ENCODE measurements at regions not wholly inside any gene's neighbourhood (a gene's known extent, or its start where the extent isn't known, plus 50 kb on each side); places are given as distances from the start of the nearest gene placed in this dataset.

GRCh38 chr4:122555216-122555615, 65.7 kb downstream of the IL21 start:
- POLR2A ChIA-PET = no interaction called here
- CTCF ChIA-PET = no interaction called here
- Histone ChIP-seq H3K9me3 (replicated peaks; ENCODE audit: control insufficient read depth, insufficient read depth, low read length) (no peaks in the 10 kb centered on the region), H3K4me2 (ENCODE audit: insufficient read depth, low read length) (no peak overlapping the region), H3K27ac (ENCODE audit: insufficient read depth, low read depth, low read length) (no peak overlapping the region), H3K4me3 (replicated peaks in 1 of 3; ENCODE audit: insufficient read depth in 1 of 3, low read depth in 1 of 3, low read length in 3 of 3) (no peak overlapping the region), H3K79me2 (ENCODE audit: control insufficient read depth, insufficient read depth, low read length) (no peaks in the 10 kb centered on the region), H3K9ac (replicated peaks; ENCODE audit: extremely low read depth, insufficient read depth, low read length) (no peak overlapping the region), H3K27me3 (ENCODE audit: control insufficient read depth in 2 of 2, insufficient read depth in 2 of 2, low read length in 2 of 2) (peaks cover 3 to 14% of the 10 kb centered on the region in 2 experiments), H4K20me1 (replicated peaks; ENCODE audit: control insufficient read depth, extremely low read depth, insufficient read depth, low read length) (no peaks in the 10 kb centered on the region), H3K4me1 (ENCODE audit: control insufficient read depth, extremely low read depth, insufficient read depth, low read length) (no peaks in the 10 kb centered on the region), H2AFZ (ENCODE audit: low read depth, low read length) (no peak overlapping the region), H3K36me3 (ENCODE audit: control insufficient read depth in 2 of 2, extremely low read depth in 1 of 2, insufficient read depth in 2 of 2, low read length in 2 of 2) (no peaks in the 10 kb centered on the region), H3K9me1 (replicated peaks; ENCODE audit: control insufficient read depth, extremely low read depth, insufficient read depth, low read length) (no peaks in the 10 kb centered on the region)
- intact Hi-C loops (cut with micrococcal nuclease) = no loop called here
- FAIRE-seq = no peak
- BruUV-seq (replicated peaks) = no TSS peak
- dilution Hi-C loops (cut with MboI; ENCODE audit: extremely low pct_ligation_motif_present, low sequenced_read_pairs) = no loop called here
- DNase-seq (ENCODE audit: low read depth, low spot score) = no peak
- TF ChIP-seq MYC (IDR thresholded peaks at IDR 0.05; ENCODE audit: low read depth, low read length) (no peak), POLR2AphosphoS5 (IDR thresholded peaks at IDR 0.05; ENCODE audit: insufficient read depth, low read depth, low read length) (no peak), GATA2 (IDR thresholded peaks at IDR 0.05; ENCODE audit: insufficient read depth, insufficient read length, low read depth, low read length) (no peak), MAX (IDR thresholded peaks at IDR 0.05; ENCODE audit: insufficient read depth, insufficient read length) (no peak), POLR2A (IDR thresholded peaks at IDR 0.05; ENCODE audit: low read depth, low read length) (no peak), EZH2 (IDR thresholded peaks at IDR 0.05; ENCODE audit: borderline replicate concordance, low read depth, low read length, severe bottlenecking) (no peak), CTCF (IDR thresholded peaks at IDR 0.05; ENCODE audit: extremely low read depth in 1 of 2, insufficient read depth in 1 of 2, low read depth in 1 of 2, low read length in 2 of 2) (no peak)
